T-helper 2 cell (primary cell): ENCODE measurements at regions not wholly inside any gene's neighbourhood (a gene's known extent, or its start where the extent isn't known, plus 50 kb on each side); places are given as distances from the start of the nearest gene placed in this dataset.

Experiments used
- DNase-seq, 5 experiments: peaks; one replicate each; pipeline versions ENCODE4 v3.0.0 to v3.0.0-alpha.2; 2012 to 2022

- peak in 1 of 5 experiments; percentile 66 for DNase-seq
Observed at GRCh38 chr6:135129136-135129856, 51.8 kb upstream of the MYB start.

GRCh38 chr6:135128268-135128914, 52.7 kb upstream of the MYB start:
- peak in 3 of 5 experiments; percentile 11 to 93 (median 72) for DNase-seq

GRCh38 chr6:135126729-135127128, 54.4 kb upstream of the MYB start:
- DNase-seq, result no peak

GRCh38 chr6:135126034-135126433, 55.1 kb upstream of the MYB start:
- no peak for DNase-seq

- DNase-seq, result peak in 1 of 5 experiments; percentile 64
Observed at GRCh38 chr6:135121434-135121833, 59.7 kb upstream of the MYB start.

GRCh38 chr6:135118134-135118730, 62.9 kb upstream of the MYB start:
- DNase-seq, result no peak

GRCh38 chr6:135117413-135117968, 62.9 kb upstream of the HBS1L start:
- peak in 1 of 5 experiments; percentile 76 for DNase-seq

- DNase-seq, result peak in 1 of 5 experiments; percentile 52
Observed at GRCh38 chr6:135116571-135116970, 61.9 kb upstream of the HBS1L start.

GRCh38 chr6:135115834-135116233, 61.2 kb upstream of the HBS1L start:
- peak in 1 of 5 experiments; percentile 86 for DNase-seq

- peak in 1 of 5 experiments; percentile 75 for DNase-seq
Observed at GRCh38 chr6:135115411-135115810, 60.8 kb upstream of the HBS1L start.

- peak in 2 of 5 experiments; percentile 29 to 97 for DNase-seq
Observed at GRCh38 chr6:135114355-135115145, 59.9 kb upstream of the HBS1L start.

GRCh38 chr6:135113860-135114259, 59.2 kb upstream of the HBS1L start:
- peak in 1 of 5 experiments; percentile 76 for DNase-seq

GRCh38 chr6:135112951-135113350, 58.3 kb upstream of the HBS1L start:
- DNase-seq, result peak in 1 of 5 experiments; percentile 31

- peak in 1 of 5 experiments; percentile 67 for DNase-seq
Observed at GRCh38 chr6:135110261-135110781, 55.7 kb upstream of the HBS1L start.

GRCh38 chr6:135109761-135110160, 55.1 kb upstream of the HBS1L start:
- no peak for DNase-seq

- no peak for DNase-seq
Observed at GRCh38 chr6:135108692-135109091, 54.1 kb upstream of the HBS1L start.

- no peak for DNase-seq
Observed at GRCh38 chr6:135106611-135107010, 52.0 kb upstream of the HBS1L start.

GRCh38 chr6:135105710-135106109, 51.1 kb upstream of the HBS1L start:
- no peak for DNase-seq

- DNase-seq, result no peak
Observed at GRCh38 chr6:135105299-135105698, 50.7 kb upstream of the HBS1L start.
